PC-3 (cell line): ENCODE measurements at regions not wholly inside any gene's neighbourhood (a gene's known extent, or its start where the extent isn't known, plus 50 kb on each side); places are given as distances from the start of the nearest gene placed in this dataset.

Source experiments
- ATAC-seq: fragments of 200-7000 bp; cut with Tn5 transposase; 2 replicates; pipeline ENCODE4 v1.9.1; 2020; ENCODE audit warnings: mild to moderate bottlenecking, moderate library complexity
- BruUV-seq: library from RNA; stranded (reverse); fragments of 400-500 nt; replicated peaks from 2 replicates; lab custom pipeline; 2021; lab: Mats Ljungman, UMichigan
- CTCF ChIA-PET: fragments of 300-600 bp; sonication (Branson Sonifier 250); formaldehyde crosslinking; loops from one replicate; lab custom pipeline; 2022; ENCODE audit warnings: antibody characterized with exemption; lab: Charles Lee
- POLR2A ChIA-PET: fragments of 300-600 bp; sonication (Branson Sonifier 250); formaldehyde crosslinking; loops from one replicate; lab custom pipeline; 2022; ENCODE audit warnings: antibody characterized with exemption; ENCODE audit not compliant: unreplicated experiment; lab: Charles Lee
- DNase-seq: peaks from one replicate; pipeline ENCODE4 v3.0.0-alpha.2; 2015
- H2AFZ ChIP-seq: fragments of 300-600 bp; sonication (generic); 2 replicates; pipeline ENCODE4 v1.6.0; 2016; ENCODE audit warnings: antibody characterized with exemption, low read length
- H3F3A ChIP-seq: fragments of 300-600 bp; sonication (generic); one replicate; pipeline ENCODE4 v1.6.0; 2017; ENCODE audit warnings: antibody characterized with exemption, low read length, control low read depth, mild to moderate bottlenecking; ENCODE audit not compliant: unreplicated experiment
- H3K27ac ChIP-seq: fragments of 300-600 bp; sonication (generic); 2 replicates; pipeline ENCODE4 v1.5.1; 2016; ENCODE audit warnings: mild to moderate bottlenecking, low read length
- H3K27me3 ChIP-seq: fragments of 300-600 bp; sonication (generic); 2 replicates; pipeline ENCODE4 v1.6.1; 2016; ENCODE audit warnings: low read length, mixed read lengths
- H3K36me3 ChIP-seq: fragments of 300-600 bp; sonication (generic); 2 replicates; pipeline ENCODE4 v1.6.1; 2016; ENCODE audit warnings: low read depth, mixed run types, low read length, mixed read lengths
- H3K4me1 ChIP-seq: fragments of 300-600 bp; sonication (generic); 2 replicates; pipeline ENCODE4 v1.5.1; 2016; ENCODE audit warnings: low read length; ENCODE audit not compliant: insufficient read depth
- H3K4me2 ChIP-seq: fragments of 300-600 bp; sonication (generic); 2 replicates; pipeline ENCODE4 v1.6.0; 2016; ENCODE audit warnings: low read length
- H3K4me3 ChIP-seq: fragments of 300-600 bp; sonication (generic); 2 replicates; pipeline ENCODE4 v1.5.1; 2016; ENCODE audit warnings: mild to moderate bottlenecking, low read length, mixed read lengths
- H3K79me2 ChIP-seq: fragments of 300-600 bp; sonication (generic); 2 replicates; pipeline ENCODE4 v1.6.1; 2017; ENCODE audit warnings: low read length, mixed read lengths
- H3K9ac ChIP-seq: fragments of 300-600 bp; sonication (generic); 2 replicates; pipeline ENCODE4 v1.6.0; 2016; ENCODE audit warnings: mild to moderate bottlenecking, low read length
- H3K9me2 ChIP-seq: fragments of 300-600 bp; sonication (generic); replicated peaks from 2 replicates; pipeline ENCODE4 v1.6.1; 2016; ENCODE audit warnings: mixed run types, low read length, mixed read lengths
- H3K9me3 ChIP-seq: fragments of 300-600 bp; sonication (generic); 2 replicates; pipeline ENCODE4 v1.6.1; 2016; ENCODE audit warnings: low read length, mixed read lengths
- H4K20me1 ChIP-seq: fragments of 300-600 bp; sonication (generic); 2 replicates; pipeline ENCODE4 v1.6.1; 2016; ENCODE audit warnings: low read length, mixed read lengths
- EZH2 ChIP-seq: fragments of 300-600 bp; sonication (generic); IDR thresholded peaks from one replicate; pipeline ENCODE4 v1.6.1; 2017; ENCODE audit warnings: antibody characterized with exemption, mild to moderate bottlenecking, low read length; ENCODE audit not compliant: unreplicated experiment
- EZH2phosphoT487 ChIP-seq: fragments of 300-600 bp; sonication (generic); IDR thresholded peaks from 2 replicates; pipeline ENCODE4 v1.6.1; 2018; ENCODE audit warnings: mild to moderate bottlenecking, antibody characterized with exemption, low read length, borderline replicate concordance
- intact Hi-C: fragments of 100-400 bp; cut with micrococcal nuclease; formaldehyde crosslinking; loops from 2 replicates; pipeline ENCODE4 v1.9.0; 2023
- TF ChIP-seq, protein P1 (sequence below): fragments of 300-600 bp; sonication (generic); conservative IDR thresholded peaks from 2 replicates; pipeline ENCODE4 v1.5.1; 2017; ENCODE audit warnings: antibody characterized with exemption, low read depth, mild to moderate bottlenecking, low read length

DNA sequence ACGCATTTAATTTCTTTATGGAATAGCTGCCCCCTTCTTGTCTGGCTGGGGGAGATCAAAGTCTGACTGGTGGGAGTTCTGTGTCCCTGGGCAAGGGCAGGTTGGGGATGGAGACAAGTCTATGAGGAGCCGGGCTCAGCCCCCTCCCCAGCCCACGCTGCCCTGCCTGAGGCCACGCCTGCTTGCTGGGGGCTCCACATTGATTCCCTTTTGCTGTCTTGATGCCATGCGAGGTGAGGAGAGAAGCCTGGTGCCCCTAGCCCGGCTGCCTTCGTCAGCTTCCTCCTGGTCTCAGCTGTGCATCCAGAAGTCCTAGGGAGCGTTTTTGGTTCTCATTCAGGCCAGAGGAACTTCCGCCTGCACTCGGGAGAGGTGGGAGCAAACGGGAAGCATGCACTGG is 247.9 kb downstream of the NDUFA10 start:
- Histone ChIP-seq H3F3A (no peaks in the 10 kb centered on the region), H3K79me2 (no peaks in the 10 kb centered on the region), H3K27ac (no peak overlapping the region), H3K9me3 (no peaks in the 10 kb centered on the region), H3K27me3 (peaks cover 92% of the 10 kb centered on the region), H3K9me2 (no peaks in the 10 kb centered on the region), H2AFZ (no peak overlapping the region), H3K4me3 (no peak overlapping the region), H3K4me2 (no peak overlapping the region), H4K20me1 (no peaks in the 10 kb centered on the region), H3K9ac (no peak overlapping the region), H3K36me3 (no peaks in the 10 kb centered on the region), H3K4me1 (no peaks in the 10 kb centered on the region)
- TF ChIP-seq, protein P1, sequence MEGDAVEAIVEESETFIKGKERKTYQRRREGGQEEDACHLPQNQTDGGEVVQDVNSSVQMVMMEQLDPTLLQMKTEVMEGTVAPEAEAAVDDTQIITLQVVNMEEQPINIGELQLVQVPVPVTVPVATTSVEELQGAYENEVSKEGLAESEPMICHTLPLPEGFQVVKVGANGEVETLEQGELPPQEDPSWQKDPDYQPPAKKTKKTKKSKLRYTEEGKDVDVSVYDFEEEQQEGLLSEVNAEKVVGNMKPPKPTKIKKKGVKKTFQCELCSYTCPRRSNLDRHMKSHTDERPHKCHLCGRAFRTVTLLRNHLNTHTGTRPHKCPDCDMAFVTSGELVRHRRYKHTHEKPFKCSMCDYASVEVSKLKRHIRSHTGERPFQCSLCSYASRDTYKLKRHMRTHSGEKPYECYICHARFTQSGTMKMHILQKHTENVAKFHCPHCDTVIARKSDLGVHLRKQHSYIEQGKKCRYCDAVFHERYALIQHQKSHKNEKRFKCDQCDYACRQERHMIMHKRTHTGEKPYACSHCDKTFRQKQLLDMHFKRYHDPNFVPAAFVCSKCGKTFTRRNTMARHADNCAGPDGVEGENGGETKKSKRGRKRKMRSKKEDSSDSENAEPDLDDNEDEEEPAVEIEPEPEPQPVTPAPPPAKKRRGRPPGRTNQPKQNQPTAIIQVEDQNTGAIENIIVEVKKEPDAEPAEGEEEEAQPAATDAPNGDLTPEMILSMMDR: no peak
- TF ChIP-seq EZH2phosphoT487 (no peak), EZH2 (no peak)
- BruUV-seq: no TSS peak
- no peak for DNase-seq
- ChIA-PET POLR2A (no interaction called here), CTCF (no interaction called here)
- intact Hi-C loops: no loop called here
- no peak for ATAC-seq

DNA sequence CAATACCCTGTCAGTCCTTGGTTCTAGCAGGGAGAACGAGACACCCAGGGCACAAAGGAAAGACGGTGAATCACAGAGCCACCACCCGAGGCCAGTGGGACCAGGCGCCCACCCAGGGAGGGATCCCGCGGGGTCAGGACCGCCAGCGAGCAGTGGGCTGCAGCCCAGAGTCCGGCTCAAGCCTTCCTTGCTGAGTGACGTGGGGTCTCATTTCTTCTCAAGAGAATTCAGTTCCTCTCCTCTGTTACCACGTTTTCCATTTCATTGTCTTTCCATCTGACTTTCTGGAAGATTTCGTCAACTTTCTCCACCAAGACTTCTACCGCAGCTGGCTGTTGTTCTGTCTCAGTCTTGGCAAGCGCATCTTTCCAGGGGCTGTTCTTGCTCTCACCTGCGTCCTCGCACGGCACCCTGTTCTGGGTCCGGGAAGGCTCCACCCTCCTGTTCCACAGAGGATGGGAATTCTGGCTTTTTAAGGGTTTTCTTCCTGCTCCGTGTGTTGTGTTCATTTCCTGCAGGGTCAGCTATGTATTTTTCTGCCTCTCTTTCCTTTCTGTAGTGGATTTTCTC is 248.6 kb downstream of the NDUFA10 start:
- no peaks in the 10 kb centered on the region for H4K20me1 ChIP-seq
- H3K9me2 ChIP-seq: no peaks in the 10 kb centered on the region
- no peaks in the 10 kb centered on the region for H3K9me3 ChIP-seq
- H3F3A ChIP-seq: no peaks in the 10 kb centered on the region
- POLR2A ChIA-PET: no interaction called here
- no peak overlapping the region for H2AFZ ChIP-seq
- no peak for TF ChIP-seq EZH2phosphoT487
- TF ChIP-seq, protein P1: no peak
- no peak for TF ChIP-seq EZH2
- H3K4me3 ChIP-seq: no peak overlapping the region
- ATAC-seq (no peak), DNase-seq (no peak)
- H3K4me2 ChIP-seq: no peak overlapping the region
- peaks cover 89% of the 10 kb centered on the region for H3K27me3 ChIP-seq
- H3K79me2 ChIP-seq: no peaks in the 10 kb centered on the region
- H3K9ac ChIP-seq: no peak overlapping the region
- no peaks in the 10 kb centered on the region for H3K36me3 ChIP-seq
- intact Hi-C loops: no loop called here
- no peaks in the 10 kb centered on the region for H3K4me1 ChIP-seq
- no peak overlapping the region for H3K27ac ChIP-seq
- BruUV-seq: no TSS peak
- CTCF ChIA-PET: no interaction called here

DNA sequence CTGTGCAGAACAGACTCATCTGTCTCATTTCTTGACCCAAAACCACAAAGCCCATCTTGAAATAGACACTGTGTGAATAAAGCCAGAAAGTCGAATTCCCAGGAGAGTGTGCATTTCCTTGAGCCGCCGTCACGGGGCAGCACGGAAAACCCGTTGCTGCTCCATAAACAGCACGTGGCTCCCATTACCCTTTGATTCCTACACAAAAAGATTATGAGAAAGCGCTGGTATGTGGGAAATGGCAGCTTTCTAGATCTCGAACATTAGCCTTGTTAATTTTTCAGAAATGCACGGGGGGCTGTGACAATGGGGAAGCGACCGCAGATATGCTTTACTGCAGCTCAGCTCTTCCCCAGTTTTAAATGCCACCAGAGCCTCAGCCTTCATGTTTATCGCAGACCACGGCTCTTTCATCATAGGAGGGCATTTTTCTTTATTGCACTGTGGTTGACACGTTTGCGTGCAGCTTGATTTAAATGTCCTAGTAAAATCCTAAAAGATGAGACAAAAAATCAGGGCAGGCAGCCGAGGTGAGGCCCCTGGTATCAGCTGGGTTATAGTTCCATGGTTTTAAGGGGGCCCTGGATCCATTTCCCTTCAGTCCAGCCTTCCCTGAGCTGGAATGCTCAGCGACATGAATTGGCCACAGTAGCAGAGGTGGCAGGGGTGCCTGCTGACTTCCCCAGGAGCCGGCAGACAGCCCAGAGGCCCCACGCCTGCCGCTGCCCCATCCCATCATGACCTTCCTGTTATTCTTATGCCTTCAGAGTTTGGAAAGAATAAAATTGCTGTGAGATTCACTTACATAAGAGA is 249.3 kb downstream of the NDUFA10 start:
- Histone ChIP-seq H3K27ac (no peak overlapping the region), H3K27me3 (peaks cover 84% of the 10 kb centered on the region), H3K4me2 (no peak overlapping the region), H3K79me2 (no peaks in the 10 kb centered on the region), H3K4me1 (no peaks in the 10 kb centered on the region), H3F3A (no peaks in the 10 kb centered on the region), H3K9me3 (no peaks in the 10 kb centered on the region), H4K20me1 (no peaks in the 10 kb centered on the region), H3K36me3 (no peaks in the 10 kb centered on the region), H3K9me2 (no peaks in the 10 kb centered on the region), H3K9ac (no peak overlapping the region), H3K4me3 (no peak overlapping the region), H2AFZ (no peak overlapping the region)
- ChIA-PET POLR2A (interaction anchor here (0.5 kb wide), 1 partner anchor 38 kb away, joined by 3 read pairs; no protein-coding TSS in a partner anchor), CTCF (no interaction called here)
- TF ChIP-seq, protein P1: no peak
- TF ChIP-seq EZH2phosphoT487: no peak
- BruUV-seq: no TSS peak
- intact Hi-C loops: no loop called here
- ATAC-seq: no peak
- no peak for DNase-seq
